Endothelial cell of hepatic sinusoid (primary cell): ENCODE measurements at regions not wholly inside any gene's neighbourhood (a gene's known extent, or its start where the extent isn't known, plus 50 kb on each side); places are given as distances from the start of the nearest gene placed in this dataset.

Source experiments
- in situ Hi-C: cut with HindIII; loops from 2 replicates; pipeline ENCODE4 v1.10.0; 2017; ENCODE audit warnings: low sequenced_read_pairs

DNA sequence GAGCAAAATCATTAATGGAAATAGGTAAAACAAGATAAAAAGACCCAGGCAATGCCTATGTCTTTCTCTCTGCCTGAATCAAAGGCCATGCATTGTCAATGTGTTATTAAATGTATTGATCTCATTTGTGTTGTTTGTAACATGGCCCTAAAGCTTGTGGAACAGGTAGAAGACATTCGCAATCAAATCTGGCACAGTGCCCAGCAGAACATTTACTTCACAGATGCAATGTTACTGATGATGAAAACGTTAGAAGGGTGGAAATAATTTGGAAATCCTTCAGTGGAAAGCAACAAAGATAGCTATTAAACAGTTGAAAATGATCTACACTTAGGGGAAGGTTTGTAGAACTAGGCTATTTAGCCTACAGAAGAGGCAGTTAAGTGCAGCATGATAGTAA lies 368.2 kb downstream of the EPHA4 start:
- in situ Hi-C loops, result no loop called here

DNA sequence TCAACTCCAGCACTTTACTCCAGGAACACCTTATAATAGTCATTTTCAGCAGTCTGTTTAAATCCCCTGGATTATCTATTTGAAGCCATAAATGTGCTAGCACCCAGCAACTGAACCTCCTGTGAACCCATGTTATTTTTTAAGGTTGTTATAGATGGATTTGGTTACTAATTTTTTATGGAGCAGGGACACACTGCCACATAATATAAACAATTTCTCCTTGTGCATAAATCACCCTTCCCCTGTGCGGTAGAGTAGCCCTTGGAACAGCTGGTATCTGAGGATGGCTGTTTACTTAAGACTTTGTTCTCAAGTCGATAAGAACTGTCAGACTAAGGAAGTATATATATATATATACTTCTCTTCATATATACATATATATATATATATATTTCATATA lies 367.4 kb downstream of the EPHA4 start:
- in situ Hi-C loops, result no loop called here

DNA sequence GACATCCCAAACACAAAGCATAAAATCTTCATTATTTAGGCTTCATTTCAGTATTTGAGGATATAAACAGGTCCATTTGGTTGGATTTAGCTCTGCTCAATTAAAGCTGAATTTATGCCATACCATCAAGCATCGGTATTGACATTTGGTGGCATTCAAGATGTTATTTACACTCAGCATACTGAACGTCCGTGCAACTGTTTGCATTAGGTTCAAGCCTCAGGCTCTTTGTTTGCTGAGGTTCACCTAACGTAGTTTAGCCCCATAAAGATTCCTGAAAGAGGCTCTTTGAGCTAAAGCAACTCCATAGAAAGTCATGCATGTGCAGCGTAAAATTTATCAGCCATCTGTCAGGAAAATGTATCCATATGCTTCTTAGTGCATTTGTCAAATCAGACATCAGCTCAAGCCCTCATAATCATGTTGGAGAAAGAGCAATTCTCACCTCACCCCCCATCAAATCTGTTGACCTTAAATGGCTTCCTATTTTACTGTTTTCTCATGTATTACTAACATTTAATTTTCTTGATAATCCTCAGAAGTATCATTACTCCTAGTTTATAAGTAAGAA lies 366.9 kb downstream of the EPHA4 start:
- in situ Hi-C loops, result no loop called here

DNA sequence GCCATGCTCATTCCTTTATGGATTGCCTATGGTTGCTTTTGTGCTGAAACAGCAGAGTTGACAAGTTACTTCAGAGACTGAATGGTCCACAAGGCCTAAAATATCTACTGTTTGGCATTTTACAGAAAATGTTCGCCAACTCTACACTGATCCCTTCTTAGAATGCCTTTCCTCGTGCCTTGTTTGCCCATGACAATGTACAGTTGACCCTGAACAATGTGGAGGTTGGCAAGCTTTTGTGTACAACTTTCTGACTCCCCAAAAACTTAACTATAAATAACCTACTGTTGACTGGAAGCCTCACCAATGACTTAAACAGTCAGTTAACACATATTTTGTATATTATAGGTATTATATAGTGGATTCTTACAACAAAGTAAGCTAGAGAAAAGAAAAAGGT lies 361.4 kb downstream of the EPHA4 start:
- in situ Hi-C loops, result loop anchor here (5.0 kb wide), 1 partner anchor 88 kb away; no protein-coding TSS in a partner anchor

DNA sequence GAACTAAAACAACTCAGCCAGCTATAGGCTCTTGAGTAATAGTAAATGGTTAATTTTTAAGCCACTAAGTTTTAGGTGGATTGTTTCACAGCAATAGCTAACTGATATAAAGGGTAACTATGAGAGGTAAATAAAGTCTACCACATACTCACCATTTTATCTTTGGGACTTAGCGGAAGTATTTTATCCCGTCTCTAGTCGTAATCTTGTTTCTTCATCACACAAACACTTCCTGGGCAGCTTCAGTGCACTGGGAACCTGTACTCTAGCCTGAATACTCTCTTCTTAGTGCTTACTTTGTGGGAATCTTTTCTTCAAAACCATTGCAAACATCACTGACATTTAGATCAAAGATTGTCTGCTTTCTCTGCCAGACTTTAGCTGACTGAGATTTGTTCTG lies 360.5 kb downstream of the EPHA4 start:
- in situ Hi-C loops, result loop anchor here (5.0 kb wide), 1 partner anchor 89 kb away; no protein-coding TSS in a partner anchor

DNA sequence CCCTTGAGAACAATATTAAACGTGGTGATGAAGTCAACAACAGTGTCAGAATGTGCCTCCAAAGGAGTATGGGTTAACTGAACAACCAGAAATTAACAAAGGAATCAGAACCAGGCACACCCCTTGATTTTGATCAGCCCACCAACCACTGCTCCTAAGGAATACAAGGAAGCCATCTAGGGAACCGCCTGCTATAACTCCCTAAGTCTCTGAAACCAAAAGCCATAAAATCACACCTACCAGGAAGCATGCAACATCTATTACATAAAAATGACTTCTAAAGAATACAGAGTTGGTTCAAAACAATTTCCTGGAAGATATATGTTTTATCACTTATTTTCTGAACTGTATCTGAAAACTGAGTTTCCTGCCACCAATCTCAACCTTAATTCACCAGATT lies 360.0 kb downstream of the EPHA4 start:
- in situ Hi-C loops, result loop anchor here (5.0 kb wide), 1 partner anchor 90 kb away; no protein-coding TSS in a partner anchor

DNA sequence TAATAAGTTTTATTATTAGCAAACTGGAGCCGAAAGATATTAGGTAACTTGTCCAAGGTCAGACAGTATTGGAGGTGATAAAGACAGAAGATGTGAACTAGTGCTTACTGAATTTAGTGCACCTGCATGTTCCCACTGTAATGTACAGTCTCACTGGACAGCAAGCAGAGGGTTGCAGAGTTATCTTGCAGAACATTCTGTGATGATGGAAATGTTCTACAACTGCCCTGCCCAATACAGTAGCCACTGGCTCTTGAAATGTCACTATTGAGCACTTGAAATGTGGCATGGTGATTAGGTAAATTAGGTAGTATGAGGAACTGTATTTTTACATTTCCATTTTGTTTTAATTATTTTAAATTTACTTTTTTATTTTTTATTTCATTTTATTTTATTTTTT lies 356.6 kb downstream of the EPHA4 start:
- in situ Hi-C loops, result no loop called here

DNA sequence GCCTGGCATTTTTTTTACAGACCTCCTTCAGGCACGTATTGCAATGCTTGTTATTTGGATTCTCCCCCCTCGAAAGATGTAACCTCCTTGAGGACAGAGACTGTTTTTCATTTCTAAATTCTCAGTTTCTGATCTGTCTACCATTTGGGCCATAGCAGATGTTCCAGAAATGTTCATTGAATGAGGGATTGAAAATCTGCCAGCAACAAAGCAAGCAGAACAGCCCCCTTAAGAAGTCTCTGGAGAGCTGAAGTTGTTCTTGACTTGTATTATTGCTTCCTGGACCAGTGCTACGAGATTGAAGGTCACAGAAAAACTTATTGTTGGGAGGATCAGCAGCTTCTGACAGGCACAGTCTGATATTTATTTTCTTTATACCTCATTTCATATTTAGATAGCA lies 355.5 kb downstream of the EPHA4 start:
- in situ Hi-C loops, result no loop called here

DNA sequence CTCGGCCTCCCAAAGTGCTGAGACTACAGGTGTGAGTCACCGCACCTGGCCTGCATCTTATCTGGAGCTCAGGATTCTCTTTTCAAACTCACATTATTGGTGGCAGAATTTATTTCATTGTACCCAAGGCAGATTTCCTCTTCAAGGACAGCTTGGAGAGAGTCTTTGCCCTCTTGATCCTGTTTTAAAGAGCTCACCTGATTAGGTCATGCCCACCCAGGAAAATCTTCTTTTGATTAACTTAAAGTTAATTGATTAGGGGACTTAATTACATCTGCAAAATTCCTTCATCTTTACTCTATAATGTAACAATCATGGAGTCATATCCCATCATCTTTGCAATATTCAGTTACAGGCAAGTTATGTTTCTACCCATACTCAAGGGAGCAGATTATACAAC lies 346.4 kb downstream of the EPHA4 start:
- in situ Hi-C loops, result no loop called here

DNA sequence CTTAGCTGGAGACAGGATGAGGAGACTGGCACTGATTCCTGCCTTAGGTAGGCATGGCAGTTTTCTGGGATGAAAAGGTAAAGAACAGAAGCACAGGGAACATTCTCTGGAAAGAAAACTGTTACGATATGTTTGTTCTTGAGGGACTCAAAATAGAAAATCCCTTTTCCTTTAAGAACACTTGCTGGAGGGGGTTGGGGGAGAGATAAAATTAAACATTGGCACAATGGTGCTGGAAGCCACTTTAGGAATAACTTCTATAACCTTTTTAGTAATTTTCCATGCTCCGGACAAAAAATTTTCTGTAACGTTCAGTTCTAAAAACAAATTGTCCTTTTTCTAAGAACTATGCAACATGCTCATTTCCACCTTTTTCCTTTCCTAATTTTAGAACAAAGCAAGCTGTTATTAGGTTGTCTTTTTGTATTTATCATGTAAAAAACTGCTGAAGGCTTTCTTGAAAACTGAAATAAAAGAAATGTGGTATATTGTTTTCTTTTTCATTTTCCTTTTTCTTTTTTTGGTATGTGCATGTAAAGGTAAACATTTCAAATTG lies 343.8 kb downstream of the EPHA4 start:
- in situ Hi-C loops, result no loop called here

DNA sequence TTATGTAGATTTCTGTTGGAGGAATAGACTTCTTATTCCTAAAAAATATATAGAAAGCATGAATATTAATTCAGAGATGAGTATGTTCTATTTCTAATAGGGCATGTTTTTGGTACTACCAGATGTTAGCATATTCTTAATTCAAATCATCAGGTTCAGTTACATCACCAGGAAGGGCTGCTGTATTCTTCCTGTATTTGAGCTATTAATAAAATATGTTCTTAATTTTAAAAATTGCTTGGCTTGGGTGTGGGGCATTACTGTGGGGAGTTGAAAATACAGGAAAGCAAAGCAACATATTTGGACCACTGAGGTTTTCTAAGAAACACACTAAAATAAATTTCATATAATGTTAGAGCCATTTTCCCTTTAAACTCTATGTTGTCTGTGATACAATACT lies 343.0 kb downstream of the EPHA4 start:
- in situ Hi-C loops, result no loop called here

DNA sequence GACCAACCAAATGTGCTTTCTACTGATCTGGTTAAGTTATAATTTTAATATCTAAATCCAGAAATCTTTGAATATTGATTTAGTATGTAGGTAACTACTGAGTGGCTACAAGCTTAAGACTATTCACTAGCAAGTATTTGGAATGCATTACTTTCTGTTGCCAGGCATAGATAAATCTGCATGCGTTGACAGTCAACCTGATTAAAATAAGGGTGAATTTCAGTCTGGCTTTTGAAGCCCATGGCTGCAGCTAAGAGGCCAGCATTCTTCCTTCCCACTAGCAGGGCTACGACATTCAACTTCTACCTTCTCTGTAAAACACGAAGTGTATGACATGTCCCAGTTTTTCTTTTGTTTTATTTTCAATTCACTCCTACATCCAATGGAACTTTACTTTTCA lies 340.6 kb downstream of the EPHA4 start:
- in situ Hi-C loops, result no loop called here

DNA sequence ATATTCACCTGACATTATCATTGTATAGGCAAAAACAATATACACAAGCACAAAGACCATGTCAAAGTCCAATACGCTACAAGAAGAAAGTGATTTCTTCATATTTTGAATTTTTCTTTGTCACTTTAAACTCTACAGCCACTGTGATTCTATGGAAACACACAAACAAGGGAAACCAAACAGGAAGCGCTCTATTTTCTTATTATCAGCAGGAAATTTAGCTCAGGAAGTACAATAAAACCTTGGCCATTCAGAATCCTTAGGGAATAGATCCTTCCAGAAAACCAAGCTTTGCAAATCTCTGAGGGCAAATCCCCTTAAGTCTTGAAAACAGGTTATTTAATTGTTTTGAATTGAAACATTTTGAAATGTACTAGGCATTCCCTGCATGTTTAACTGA lies 336.2 kb downstream of the EPHA4 start:
- in situ Hi-C loops, result no loop called here

DNA sequence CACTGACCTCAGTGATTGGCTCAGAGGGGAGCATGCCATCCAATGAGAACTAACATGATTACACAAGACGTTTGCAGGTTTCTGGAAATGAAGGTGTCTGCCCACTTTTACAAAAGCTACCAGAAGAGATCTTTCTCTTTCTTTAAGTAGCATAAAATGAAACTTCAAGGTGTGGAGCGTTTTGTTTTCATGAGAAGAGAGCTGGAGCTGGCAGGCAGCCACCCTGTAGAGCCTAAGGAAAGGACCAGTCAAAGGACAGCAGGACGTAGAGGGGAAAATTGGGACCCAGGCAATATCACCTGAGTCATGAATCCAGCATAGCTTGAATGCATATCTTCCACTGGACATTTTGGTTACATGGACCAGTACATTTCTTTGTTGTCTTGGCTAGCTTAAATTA lies 331.0 kb downstream of the EPHA4 start:
- in situ Hi-C loops, result no loop called here

DNA sequence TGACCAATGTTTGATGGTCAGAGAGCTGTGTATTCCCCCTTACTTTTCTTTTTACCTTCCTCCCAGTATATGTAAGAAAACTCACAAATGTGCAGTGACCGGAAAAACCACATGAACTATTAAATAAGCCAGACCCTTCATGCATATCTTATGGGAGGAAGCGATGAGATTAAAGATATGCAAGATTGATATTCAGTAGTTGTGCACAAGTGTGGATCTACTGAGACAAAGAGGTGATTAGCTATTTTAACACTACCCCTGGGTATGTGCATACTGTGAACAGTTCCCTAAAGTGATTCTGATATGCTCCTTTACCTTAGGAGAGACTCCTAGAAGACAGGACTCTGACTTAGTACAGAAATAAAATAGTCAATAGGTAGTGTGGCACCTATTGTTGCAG lies 328.3 kb downstream of the EPHA4 start:
- in situ Hi-C loops, result no loop called here

DNA sequence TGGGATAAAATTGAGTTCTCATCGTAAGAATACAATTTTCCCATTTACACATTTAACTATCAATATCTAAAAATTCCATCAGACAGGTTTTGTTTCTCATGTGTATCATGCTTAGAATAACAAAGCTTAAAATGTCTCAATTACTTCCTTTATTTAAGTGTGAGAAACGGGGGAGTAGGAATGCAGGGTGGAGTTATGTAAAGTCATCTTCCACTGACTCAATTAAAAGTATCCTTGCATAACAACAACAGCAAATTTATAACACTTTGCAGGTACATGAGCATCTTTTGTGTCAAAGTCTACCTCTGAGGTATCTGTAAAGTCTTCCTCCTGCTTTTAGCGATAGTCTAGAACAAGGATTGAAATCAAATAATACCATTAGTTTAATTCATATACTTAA lies 327.1 kb downstream of the EPHA4 start:
- in situ Hi-C loops, result no loop called here

DNA sequence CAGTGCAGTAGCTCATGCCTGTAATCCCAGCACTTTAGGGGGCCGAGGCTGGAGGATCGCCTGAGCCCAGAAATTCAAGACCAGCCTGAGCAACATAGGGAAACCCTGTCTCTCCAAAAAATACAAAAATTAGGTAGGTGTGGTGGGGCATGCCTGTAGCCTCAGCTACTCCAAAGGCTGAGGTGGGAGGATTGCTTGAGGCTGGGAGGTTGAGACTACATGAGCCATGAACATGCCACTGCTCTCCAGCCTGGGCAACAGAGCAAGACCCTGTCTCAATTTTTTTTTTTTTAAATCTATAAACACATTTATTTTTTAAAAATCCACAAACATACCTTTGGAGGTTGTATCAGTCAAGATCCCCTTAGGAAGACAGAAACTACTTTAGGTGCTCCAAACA lies 326.3 kb downstream of the EPHA4 start:
- in situ Hi-C loops, result no loop called here

DNA sequence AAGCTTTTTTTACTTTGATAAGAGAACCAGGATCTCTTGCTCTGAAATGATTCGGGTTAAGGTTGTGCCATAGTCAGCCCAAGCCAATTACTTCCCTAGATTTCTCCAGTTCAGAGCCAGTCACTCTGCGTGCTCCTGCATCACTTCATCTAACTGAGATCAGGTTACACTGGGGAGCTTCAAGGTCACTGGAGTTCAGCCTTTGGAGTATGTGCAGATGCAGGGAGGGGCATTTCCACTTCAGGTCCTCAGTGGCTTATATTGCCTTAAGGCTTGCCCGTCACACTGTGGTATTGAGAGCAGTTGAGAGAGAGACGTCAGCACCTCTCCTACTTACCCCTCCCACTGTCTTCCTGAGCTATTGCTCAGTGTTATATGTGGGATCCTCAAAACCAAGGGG lies 317.8 kb downstream of the EPHA4 start:
- in situ Hi-C loops, result no loop called here

DNA sequence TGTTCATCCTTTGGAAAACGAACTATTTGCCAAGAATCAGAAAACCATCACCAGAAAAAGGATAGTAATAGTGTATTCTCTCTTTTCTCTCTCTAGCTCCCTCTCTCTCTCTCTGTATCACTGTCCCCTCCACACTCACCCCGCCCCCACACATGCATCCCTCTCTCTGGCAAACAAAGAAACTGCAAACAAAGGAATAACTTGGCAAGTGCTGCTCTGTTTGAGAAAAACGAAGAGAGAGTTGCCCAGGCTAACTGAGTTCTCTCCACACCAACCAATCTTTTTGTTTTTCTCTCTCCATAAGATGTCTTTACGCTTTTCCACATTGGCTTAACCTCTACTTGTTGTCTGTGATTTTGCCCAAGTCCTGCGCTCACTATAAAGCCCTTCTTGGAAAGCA lies 316.2 kb downstream of the EPHA4 start:
- in situ Hi-C loops, result no loop called here

DNA sequence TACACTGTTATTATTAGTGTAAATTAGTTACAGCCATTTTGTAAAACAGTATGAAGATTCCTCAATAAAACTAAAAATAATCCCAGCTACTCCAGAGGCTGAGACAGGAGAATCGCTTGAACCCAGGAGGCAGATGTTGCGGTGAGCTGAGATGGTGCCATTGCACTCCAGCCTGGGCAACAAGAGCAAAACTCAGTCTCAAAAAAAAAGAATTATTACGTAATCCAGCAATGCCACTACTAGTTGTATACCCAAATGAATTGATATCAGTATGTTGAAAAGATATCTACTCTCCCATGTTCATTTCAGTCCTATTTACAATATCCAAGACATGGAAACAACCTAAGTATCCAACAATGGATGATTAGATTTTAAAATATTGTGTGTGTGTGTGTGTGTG lies 313.6 kb downstream of the EPHA4 start:
- in situ Hi-C loops, result no loop called here

DNA sequence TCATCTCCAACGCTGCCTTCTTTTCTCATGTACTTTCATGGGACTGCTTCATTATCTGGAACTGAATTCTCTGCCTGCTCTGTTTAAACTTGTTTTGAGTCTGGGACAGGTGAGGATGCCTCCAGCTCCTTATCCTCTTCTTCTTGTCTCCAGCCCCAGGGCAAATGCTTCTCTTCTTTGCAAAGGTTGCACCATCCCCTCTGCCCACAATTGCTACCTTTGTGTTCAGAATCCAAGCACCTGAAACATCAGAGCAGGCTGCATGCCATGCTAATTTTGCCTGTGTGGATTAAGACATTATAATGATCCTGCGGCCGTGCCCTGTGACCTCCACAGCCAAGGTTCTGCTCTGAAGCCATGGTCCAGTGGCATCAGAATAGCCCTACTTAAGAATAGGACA lies 309.5 kb downstream of the EPHA4 start:
- in situ Hi-C loops, result no loop called here

DNA sequence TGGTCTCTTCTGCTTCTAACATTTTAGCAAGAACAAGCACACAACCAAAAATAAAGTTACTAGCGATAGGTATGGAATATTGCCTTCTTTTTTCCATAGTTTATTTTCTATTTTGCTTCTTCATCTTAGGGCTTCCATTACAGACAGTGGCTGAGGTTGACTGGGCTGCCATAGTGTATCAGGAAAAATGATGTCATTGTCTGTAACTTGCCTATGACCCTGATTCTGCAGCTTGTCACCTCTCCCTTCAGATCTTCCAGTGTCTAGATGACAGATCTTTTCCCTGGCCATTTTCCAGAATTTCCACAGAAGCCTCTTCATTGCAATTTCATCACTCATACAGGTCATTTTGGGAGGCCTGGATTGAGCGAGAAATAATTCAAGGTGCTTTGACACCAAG lies 308.5 kb downstream of the EPHA4 start:
- in situ Hi-C loops, result no loop called here

DNA sequence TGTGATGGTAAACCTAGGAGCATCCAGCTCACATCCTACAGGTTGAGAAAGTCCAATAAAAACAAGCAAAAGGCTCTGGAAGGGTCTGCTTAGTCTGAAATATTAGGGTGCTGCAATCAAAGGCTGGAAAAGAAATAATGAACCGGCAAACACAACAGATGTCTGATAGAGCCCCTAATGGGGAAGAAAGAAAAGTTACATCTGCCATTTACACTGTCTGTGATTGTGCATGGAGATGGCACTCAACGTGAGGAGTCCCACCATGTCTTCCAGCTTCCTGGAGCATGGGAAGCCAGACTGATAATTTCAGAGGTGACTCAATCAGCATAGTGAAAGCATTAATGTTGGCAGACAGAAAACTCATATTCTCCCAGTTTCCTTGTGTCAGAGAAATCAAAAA lies 307.8 kb downstream of the EPHA4 start:
- in situ Hi-C loops, result no loop called here
